WI38 (cell line): ENCODE measurements at regions not wholly inside any gene's neighbourhood (a gene's known extent, or its start where the extent isn't known, plus 50 kb on each side); places are given as distances from the start of the nearest gene placed in this dataset.
"Not testable (repeated sequence)": the region's sequence is repeated elsewhere in the genome, so short reads cannot be mapped to it uniquely, and the experiment has no call there.

ENCODE experiments used
- H3K4me3 ChIP-seq: 2 replicates; pipeline ENCODE4 v1.5.1; 2011; ENCODE audit warnings: low read depth, mild to moderate bottlenecking, control low read depth, low read length
- CTCF ChIP-seq: IDR thresholded peaks from 2 replicates; pipeline ENCODE4 v1.5.1; 2012; ENCODE audit warnings: low read depth, mild to moderate bottlenecking, control low read depth, low read length

GRCh38 chr6:50404643-50405042, 308.7 kb upstream of the TFAP2D start:
- TF ChIP-seq CTCF = no peak

GRCh38 chr6:50410579-50410978, 302.7 kb upstream of the TFAP2D start:
- TF ChIP-seq CTCF = no peak
- no peak overlapping the region for H3K4me3 ChIP-seq

More at GRCh38 chr6:50404643-50405042, 308.7 kb upstream of the TFAP2D start:
- no peak overlapping the region for H3K4me3 ChIP-seq

- not testable (repeated sequence) for H3K4me3 ChIP-seq
Observed at GRCh38 chr6:50421041-50421440, 292.3 kb upstream of the TFAP2D start.

- no peak for TF ChIP-seq CTCF
- no peak overlapping the region for H3K4me3 ChIP-seq
Observed at GRCh38 chr6:50427267-50427666, 286.1 kb upstream of the TFAP2D start.

- no peak for TF ChIP-seq CTCF
- no peak overlapping the region for H3K4me3 ChIP-seq
Observed at GRCh38 chr6:50437901-50438300, 275.4 kb upstream of the TFAP2D start.

- H3K4me3 ChIP-seq = no peak overlapping the region
- TF ChIP-seq CTCF = no peak
Observed at GRCh38 chr6:50442531-50443040, 270.7 kb upstream of the TFAP2D start.

- TF ChIP-seq CTCF = no peak
- H3K4me3 ChIP-seq = no peak overlapping the region
Observed at GRCh38 chr6:50443144-50443543, 270.2 kb upstream of the TFAP2D start.

- no peak for TF ChIP-seq CTCF
- no peak overlapping the region for H3K4me3 ChIP-seq
Observed at GRCh38 chr6:50449128-50449527, 264.2 kb upstream of the TFAP2D start.
